ENCODE measurements at regions not wholly inside any gene's neighbourhood (a gene's known extent, or its start where the extent isn't known, plus 50 kb on each side); places are given as distances from the start of the nearest gene placed in this dataset.

DNA sequence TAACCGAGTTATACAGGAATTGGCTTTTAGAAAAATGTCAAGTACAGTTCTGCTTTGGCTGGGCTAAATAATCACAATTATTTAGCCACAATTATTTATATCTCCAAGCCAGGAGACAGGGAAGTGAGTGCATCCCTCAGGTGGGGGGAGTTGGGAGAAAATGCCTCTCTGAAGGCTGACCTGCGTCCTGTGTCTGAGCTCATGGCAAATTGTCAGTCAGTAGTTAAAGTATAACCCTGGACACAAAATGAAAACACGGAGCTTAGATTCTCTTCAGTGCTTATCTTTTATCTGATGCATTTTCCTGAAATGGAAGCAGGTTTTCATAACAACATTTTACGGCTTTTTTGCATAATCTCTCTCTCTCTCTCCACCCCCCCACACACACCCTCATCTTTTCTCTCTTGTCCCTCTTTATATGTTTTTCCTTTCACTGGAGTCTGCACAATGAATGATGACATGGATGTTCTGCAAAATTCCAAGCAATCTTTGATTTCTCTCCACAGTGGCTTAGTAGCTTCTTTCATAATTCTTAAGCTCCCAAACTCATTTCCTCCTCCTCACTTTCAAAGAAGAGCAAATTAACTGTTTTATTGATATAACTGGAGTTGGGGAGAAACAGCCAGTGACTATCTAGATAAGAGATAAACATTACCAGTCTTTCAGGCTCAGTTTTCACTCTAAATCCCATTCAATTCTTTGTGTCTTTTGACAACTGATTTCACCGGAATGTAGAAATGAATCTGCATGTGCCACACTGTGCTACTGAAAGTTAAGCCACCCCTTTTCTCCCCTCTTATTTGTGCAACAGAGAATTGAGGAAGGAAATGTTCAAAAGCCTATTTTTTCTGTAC lies 521.4 kb upstream of the GHITM start:
- TF ChIP-seq CTCF (IDR thresholded peaks at IDR 0.05) (no peak), ZFX (IDR thresholded peaks at IDR 0.05; ENCODE audit: borderline replicate concordance) (no peak)
